ENCODE measurements at regions not wholly inside any gene's neighbourhood (a gene's known extent, or its start where the extent isn't known, plus 50 kb on each side); places are given as distances from the start of the nearest gene placed in this dataset.
A peak's percentile ranks its signal among the peaks of the same experiment; 100 is the strongest.

GRCh38 chr14:60349663-60350365, 100.8 kb downstream of the PPM1A start:
- peak; percentile 52 for DNase-seq

- DNase-seq: no peak
Measured at GRCh38 chr14:60350366-60350720, 101.3 kb downstream of the PPM1A start.

GRCh38 chr14:60353420-60353819, 104.4 kb downstream of the PPM1A start:
- DNase-seq: no peak

- no peak for DNase-seq
Measured at GRCh38 chr14:60355768-60356167, 106.7 kb downstream of the PPM1A start.

GRCh38 chr14:60356386-60356785, 107.4 kb downstream of the PPM1A start:
- no peak for DNase-seq

GRCh38 chr14:60356906-60357550, 108.0 kb downstream of the PPM1A start:
- no peak for DNase-seq

GRCh38 chr14:60357551-60358149, 108.6 kb downstream of the PPM1A start:
- no peak for DNase-seq

GRCh38 chr14:60363275-60363674, 114.3 kb downstream of the PPM1A start:
- DNase-seq: no peak

GRCh38 chr14:60363687-60364086, 114.7 kb downstream of the PPM1A start:
- no peak for DNase-seq

- no peak for DNase-seq
Measured at GRCh38 chr14:60381909-60382308, 104.0 kb downstream of the C14orf39 start.

Data from CD4-positive, alpha-beta T cell treated with Interleukin-4 for 4 hours (primary cell).